ENCODE measurements at regions not wholly inside any gene's neighbourhood (a gene's known extent, or its start where the extent isn't known, plus 50 kb on each side); places are given as distances from the start of the nearest gene placed in this dataset.

DNA sequence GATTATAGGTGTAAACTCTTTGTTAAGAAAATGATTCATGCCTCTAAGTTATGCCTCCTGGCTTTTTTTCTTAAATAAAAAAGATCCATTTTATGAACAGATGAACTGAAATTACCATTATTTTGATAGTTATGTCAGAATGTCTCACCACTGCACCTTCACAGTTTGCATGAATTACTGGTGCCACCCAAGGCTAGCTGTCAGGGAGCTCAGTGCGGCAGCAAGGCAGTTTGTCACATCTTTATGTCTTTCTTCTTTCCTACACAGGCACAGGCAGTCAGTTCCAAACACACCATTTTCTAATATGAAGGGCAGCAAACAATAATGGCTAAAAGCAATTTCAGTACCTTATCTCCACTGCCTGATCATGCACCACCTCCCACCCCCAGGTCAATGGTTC is 147.7 kb downstream of the SREK1 start:
- no peak for TF ChIP-seq POLR2AphosphoS5 (IDR thresholded peaks at IDR 0.05; ENCODE audit: low read depth, low read length)
- no peak for TF ChIP-seq CREB1 (IDR thresholded peaks at IDR 0.05)
- no peak for TF ChIP-seq SUZ12 (IDR thresholded peaks at IDR 0.05; ENCODE audit: low read length)
- TF ChIP-seq, protein P1, sequence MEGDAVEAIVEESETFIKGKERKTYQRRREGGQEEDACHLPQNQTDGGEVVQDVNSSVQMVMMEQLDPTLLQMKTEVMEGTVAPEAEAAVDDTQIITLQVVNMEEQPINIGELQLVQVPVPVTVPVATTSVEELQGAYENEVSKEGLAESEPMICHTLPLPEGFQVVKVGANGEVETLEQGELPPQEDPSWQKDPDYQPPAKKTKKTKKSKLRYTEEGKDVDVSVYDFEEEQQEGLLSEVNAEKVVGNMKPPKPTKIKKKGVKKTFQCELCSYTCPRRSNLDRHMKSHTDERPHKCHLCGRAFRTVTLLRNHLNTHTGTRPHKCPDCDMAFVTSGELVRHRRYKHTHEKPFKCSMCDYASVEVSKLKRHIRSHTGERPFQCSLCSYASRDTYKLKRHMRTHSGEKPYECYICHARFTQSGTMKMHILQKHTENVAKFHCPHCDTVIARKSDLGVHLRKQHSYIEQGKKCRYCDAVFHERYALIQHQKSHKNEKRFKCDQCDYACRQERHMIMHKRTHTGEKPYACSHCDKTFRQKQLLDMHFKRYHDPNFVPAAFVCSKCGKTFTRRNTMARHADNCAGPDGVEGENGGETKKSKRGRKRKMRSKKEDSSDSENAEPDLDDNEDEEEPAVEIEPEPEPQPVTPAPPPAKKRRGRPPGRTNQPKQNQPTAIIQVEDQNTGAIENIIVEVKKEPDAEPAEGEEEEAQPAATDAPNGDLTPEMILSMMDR (IDR thresholded peaks at IDR 0.05; ENCODE audit: control extremely low read depth in 1 of 3, insufficient read depth in 1 of 3, low read depth in 1 of 3, low read length in 3 of 3) = no peak
- TF ChIP-seq CHD2 (IDR thresholded peaks at IDR 0.05; ENCODE audit: low read length) = no peak
- no peak for TF ChIP-seq RFX5 (IDR thresholded peaks at IDR 0.05; ENCODE audit: borderline replicate concordance, low read depth, low read length)
- no peak for TF ChIP-seq ATF2 (IDR thresholded peaks at IDR 0.05; ENCODE audit: low read length)
